HG02973 (cell line): ENCODE measurements at regions not wholly inside any gene's neighbourhood (a gene's known extent, or its start where the extent isn't known, plus 50 kb on each side); places are given as distances from the start of the nearest gene placed in this dataset.
"Not testable (repeated sequence)": the region's sequence is repeated elsewhere in the genome, so short reads cannot be mapped to it uniquely, and the experiment has no call there.

ENCODE experiments used
- ATAC-seq: cut with Tn5 transposase; IDR thresholded peaks from one replicate; pipeline ENCODE4 v1.9.1; 2021; ENCODE audit warnings: moderate library complexity; ENCODE audit not compliant: unreplicated experiment

DNA sequence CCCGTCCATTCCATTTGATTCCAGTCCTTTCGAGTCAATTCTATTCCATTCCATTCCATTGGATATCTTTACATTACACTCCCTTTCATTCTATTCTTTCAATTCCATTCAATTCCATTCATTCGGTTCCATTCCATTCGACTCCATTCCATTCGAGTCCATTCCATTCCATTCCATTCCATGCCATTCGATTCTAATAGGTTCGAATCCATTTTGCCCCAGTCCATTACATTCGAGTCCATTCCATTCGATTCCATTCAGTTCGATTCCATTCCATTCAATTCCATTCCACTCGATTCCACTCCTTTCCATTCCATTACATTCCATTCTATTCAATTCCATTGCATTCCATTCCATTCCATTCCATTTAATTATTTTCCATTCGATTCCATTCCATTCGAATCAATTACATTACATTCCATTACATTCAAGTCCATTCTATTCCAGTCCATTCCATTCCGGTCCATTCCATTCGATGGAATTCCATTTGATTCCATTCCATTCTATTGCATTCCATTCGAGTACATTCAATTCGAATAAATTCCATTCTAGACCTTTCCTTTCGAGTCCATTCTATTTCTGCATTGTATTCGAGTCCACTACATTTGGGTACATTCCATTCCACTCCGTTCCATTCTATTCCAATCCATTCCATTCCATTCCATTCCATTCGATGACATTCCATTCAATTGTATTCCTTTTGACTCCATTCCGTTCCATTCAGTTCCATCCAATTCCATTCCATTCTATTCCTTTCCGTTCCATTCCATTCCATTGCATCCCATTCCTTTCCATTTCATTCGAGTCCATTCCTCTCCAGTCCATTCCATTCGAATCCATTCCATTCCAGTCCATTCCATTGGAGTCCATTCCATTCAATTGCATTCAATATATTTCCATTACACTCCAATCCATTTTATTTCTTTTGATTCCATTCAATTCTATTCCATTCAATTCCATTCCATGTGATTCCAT is 2604.8 kb upstream of the TPTE start:
- ATAC-seq, result no peak

- no peak for ATAC-seq
Observed at GRCh38 chr21:7917729-7918128, 2603.7 kb upstream of the TPTE start.

GRCh38 chr21:7925918-7926582 is 2595.3 kb upstream of the TPTE start:
- ATAC-seq, result peak; percentile 59

DNA sequence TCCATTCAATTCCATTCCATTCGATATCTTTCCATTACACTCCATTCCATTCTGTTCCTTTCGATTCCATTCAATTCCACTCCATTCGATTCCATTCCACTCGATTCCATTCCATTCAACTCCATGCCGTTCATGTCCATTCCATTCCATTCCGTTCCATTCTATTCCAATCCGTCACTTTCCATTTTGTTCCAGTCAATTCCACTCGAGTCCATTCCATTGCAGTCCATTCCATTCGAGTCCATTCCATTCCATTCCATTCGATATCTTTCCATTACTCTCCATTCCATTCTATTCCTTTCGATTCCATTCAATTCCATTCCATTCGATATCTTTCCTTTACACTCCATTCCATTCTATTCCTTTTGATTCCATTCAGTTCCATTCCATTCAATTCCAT is 2592.9 kb upstream of the TPTE start:
- not testable (repeated sequence) for ATAC-seq

- not testable (repeated sequence) for ATAC-seq
Observed at GRCh38 chr21:7929586-7929985, 2591.8 kb upstream of the TPTE start.

DNA sequence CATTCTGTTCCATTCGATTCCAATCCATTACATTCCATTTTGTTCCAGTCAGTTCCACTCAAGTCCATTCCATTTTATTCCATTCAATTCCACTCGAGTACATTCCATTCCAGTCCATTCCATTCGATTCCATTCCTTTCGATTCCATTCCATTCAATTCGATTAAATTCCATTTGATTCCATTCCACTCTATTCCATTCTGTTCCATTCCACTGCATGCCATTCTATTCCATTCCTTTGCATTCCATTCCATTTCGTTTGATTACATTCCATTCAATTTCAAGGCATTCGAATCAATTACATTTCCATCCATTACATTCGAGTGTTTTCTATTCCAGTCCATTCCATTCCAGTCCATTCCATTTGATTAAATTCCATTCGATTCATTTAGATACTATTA is 2590.9 kb upstream of the TPTE start:
- ATAC-seq, result not testable (repeated sequence)

DNA sequence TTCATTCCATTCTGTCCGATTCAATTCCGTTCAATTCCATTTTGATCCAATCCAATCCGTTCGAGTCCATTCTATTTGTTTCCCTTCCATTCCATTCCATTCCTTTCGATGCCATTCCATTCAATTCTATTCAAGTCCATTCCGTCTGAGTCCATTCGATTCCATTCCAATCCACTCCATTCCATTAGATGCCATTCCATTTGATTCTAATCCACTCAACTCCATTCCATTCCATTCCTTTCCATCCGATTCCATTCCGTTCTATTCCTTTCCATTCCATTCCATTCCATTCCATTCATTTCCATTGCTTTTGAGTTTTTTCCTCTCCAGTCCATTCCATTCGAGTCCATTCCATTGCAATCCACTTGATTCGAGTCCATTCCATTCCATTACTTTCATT is 2589.3 kb upstream of the TPTE start:
- ATAC-seq, result not testable (repeated sequence)

DNA sequence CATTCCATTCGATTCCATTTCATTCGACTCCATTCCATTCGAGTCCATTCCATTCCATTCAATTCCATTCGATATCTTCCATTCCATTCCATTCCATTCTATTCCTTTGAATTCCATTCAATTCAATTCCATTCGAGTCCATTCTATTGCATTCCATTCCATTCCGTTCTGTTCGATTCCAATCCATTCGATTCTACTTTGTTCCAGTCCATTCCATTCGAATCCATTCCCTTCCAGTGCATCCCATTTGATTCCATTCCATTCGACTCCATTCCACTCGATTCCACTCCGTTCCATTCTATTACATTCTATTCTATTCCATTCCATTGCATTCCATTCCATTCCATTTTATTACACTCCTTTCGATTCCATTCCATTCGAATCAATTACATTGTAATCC is 2588.5 kb upstream of the TPTE start:
- not testable (repeated sequence) for ATAC-seq

DNA sequence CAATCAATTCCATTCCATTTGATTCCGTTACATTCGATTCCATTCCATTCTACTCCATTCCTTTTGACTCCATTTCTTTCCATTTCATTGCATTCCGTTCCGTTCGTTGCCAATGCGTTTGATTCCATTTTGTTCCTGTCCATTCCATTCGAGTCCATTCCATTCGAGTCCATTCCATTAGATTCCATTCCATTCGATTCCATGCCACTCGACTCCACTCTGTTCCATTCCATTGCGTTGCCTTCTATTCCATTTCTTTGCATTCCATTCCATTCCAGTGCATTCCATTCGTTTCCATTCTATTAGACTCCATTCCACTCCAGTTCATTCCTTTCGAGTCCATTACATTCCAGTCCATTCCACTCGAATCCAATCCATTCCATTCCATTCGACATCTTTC is 2587.5 kb upstream of the TPTE start:
- ATAC-seq, result no peak

DNA sequence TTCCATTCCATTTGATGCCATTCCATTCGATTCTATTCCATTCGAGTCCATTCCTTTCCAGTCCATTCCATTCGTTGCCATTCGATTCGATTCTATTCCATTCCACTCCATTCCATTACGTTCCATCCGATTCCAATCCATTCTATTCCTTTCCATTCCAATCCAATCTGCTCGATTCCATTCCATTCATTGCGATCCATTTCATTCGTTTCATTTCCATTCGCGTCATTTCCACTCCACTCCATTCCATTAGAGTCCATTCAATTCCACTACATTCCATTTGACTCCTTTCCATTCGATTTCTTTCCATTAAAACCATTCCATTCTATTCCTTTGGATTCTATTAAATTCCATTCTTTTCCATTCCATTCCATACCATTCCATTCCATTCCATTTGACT is 2584.1 kb upstream of the TPTE start:
- ATAC-seq, result not testable (repeated sequence)

DNA sequence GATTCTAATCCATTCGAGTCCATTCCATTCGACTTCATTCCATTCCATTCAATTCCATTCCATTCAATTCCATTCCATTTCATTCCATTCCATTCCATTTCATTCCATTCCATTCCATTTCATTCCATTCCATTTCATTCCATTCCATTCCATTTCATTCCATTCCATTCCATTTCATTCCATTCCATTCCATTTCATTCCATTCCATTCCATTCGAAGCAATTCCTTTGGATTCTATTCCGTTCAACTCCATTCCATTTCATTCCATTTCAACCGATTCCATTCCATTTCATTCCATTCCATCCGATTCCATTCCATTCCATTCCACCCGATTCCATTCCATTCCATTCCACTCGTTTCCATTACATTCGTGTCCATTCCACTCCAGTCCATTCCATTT is 2583.2 kb upstream of the TPTE start:
- ATAC-seq, result not testable (repeated sequence)

DNA sequence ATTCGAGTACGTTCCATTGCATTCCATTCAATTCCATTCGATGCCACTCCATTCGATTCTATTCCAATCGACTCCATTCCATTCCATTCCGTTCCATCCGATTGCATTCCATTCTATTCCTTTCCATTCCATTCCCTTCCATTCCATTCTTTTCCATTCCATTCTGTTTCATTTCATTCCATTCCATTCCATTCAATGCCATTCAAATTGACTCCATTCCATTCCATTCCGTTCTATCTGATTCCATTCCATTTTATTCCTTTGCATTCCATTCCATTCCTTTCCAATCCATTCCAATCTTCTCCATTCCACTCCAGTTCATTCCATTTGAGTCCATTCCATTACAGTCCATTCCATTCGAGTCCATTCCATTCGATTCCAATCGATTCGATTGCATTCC is 2580.0 kb upstream of the TPTE start:
- ATAC-seq, result not testable (repeated sequence)

DNA sequence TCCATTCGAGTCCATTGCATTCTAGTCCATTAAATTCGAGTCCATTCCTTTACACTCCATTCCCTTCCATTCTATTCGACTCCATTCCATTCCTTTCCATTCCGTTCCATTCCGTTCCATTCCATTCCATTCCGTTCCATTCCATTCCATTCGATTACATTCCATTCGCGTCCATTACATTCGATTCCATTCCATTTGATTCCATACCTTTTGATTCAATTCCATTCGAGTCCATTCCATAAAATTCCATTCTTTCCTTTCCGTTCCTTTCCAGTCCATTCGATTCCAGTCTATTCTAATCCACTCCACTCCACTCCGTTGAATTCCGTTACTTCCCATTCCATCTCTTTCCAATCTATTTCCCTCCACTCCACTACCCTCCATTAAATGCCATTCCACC is 2579.2 kb upstream of the TPTE start:
- not testable (repeated sequence) for ATAC-seq

- not testable (repeated sequence) for ATAC-seq
Observed at GRCh38 chr21:7943534-7943933, 2577.8 kb upstream of the TPTE start.

DNA sequence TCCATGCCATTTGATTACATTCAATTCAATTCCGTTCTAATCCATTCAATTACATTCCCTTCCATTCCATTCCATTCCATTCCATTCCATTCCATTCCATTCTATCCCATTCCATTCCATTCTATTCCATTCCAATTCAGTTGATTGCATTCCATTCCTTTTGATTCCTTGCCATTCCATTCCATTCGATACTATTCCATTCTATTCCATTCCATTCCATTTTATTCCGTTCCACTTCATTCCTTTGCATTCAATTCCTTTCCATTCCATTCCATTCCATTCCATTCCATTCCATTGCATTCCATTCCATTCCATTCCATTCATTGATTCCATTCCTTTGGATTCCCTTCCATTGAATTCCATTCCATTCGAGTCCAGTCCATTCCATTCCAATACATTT is 2574.0 kb upstream of the TPTE start:
- no peak for ATAC-seq

- ATAC-seq, result not testable (repeated sequence)
Observed at GRCh38 chr21:7948727-7949126, 2572.7 kb upstream of the TPTE start.

DNA sequence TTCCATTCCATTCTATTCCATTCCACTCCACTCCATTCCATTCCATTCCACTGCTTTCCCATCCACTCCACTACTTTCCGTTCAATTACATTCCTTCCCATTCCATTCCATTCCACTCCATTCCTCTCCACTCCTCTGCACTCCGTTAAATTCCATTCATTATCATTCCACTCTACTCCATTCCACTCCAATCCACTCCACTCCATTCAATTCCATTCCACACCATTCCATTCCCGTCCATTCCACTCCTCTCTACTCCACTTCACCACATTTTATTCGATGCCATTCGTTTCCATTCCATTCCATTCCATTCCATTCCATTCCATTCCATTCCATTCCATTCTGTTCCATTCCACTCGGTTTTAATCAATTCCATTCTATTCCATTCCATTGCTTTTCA is 2571.5 kb upstream of the TPTE start:
- not testable (repeated sequence) for ATAC-seq

DNA sequence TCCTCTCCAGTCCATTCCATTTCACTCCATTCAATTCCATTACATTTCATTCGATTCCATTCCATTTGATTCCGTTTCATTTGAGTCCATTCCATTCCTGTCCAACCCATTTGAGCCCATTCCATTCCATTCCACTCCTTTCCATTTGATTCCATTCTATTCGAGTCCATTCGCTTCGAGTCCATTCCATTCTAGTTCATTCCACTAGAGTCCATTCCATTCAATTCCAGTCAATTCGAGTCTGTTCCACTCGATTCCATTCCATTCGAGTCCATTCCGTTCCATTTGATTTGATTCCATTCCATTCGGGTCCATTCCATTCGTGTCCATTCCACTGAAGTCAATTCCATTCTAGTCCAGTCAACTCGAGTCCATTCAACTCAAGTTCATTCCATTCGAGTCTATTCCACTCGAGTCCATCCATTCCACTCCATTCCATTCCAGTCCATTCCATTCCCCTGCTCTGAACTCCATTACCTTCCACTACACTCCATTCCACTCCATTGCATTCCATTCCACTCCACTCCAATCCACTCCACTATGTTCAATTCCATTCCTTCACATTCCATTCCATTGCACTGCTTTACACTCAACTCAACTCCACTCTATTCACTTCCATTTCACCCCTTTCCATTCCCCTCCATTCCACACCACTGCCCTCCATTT is 2569.4 kb upstream of the TPTE start:
- no peak for ATAC-seq

- ATAC-seq, result no peak
Observed at GRCh38 chr21:7952648-7953047, 2568.7 kb upstream of the TPTE start.

- no peak for ATAC-seq
Observed at GRCh38 chr21:7953058-7953457, 2568.3 kb upstream of the TPTE start.

DNA sequence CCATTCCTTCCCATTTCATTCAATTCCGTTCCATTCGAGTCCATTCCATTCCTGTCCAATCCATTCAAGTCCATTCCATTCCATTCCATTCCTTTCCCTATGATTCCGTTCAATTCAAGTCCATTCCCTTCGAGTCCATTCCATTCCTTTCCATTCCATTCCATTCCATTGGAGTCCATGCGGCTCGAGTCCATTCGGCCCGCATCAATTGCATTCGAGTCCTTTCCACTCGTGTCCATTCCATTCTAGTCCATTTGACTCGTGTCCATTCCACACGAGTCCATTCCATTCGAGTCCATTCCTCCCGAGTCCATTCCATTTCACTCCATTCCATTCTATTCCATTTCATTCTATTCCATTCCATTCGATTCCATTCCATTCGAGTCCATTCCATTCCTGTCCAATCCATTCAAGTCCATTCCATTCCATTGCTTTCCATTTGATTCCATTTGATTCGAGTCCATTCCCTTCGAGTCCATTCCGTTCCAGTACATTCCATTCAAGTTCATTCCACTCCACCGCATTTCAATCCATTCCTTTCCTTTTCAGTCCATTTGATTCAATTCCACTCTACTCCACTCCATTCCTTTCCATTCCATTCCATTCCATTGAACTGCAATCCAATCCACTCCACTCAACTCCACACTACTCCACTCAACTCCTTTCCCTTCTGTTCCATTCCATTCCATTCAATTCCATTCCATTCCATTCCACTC is 2565.9 kb upstream of the TPTE start:
- not testable (repeated sequence) for ATAC-seq
